NCI-H2196 treated with DMSO at 0.1 percent for 48 hours (cell line): ENCODE measurements at regions not wholly inside any gene's neighbourhood (a gene's known extent, or its start where the extent isn't known, plus 50 kb on each side); places are given as distances from the start of the nearest gene placed in this dataset.

Experiments used
- DNase-seq: peaks from one replicate; lab custom pipeline; 2025; ENCODE audit not compliant: unreplicated experiment; lab: John Stamatoyannopoulos, UW

DNA sequence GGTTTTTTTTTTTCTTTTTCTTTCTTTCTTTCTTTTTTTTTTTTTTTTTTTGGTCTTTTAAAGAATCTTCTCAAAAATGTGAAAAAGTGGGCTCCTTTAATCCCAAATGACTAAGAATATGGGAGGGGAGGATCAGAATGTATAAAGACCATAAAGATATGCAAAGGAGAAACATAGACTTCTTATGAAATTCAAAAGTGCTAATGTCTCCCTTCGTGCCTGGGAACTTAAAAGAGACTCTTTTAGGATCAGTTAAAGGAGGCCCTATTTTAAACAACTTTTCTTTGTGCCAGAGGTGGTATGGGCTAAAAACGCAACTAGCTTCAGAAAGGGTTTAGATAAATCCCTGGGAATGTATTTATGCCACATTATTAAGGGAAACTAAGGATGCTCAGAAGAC is 54.2 kb upstream of the KAZN start:
- no peak for DNase-seq

DNA sequence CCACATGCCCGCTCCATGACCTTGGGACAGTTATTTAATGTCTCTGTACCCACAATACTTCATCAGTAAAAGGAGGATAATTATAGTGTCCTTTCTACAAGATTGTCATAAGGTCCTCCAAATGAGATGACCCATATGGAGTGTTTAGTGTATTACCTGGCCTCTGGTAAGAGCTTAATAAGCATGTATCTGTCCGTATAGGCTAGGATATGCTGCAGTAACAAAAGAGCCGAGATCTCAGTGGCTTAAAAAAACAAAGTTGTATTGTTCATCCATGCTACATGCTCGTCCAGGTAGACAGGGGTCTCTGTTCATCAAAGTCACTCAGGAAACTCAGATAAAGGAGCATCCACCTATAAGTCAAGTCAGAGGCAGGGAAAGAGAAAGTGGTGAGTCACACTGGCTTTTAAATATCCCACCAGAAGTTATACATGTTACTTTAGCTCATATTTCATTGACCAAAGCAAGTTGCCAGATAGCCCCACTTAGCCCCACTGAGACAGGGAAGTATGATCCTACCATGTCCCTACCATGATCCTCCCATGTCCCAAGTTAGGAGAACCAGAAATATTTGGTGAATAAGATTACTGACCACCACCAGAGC is 53.0 kb upstream of the KAZN start:
- no peak for DNase-seq

DNA sequence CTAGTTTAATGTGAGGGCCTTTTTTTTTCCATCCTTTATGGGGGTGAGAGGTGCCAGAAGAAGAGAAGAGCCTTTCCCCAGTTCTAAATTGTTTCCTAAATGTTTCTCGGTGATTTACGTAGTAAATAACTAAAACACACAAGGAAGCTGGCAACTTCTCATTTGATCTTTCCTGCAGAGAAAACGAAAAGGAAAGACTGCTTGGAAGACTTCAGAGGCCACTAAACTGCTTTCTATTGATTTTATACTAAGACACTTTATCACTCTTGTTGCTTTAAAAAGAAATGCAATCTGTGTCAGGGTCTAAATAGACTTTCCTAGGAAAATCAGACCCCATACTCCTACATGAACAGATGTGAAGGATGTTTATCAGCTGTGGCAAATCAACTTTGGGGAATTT is 52.1 kb upstream of the KAZN start:
- no peak for DNase-seq
